ENCODE measurements at regions not wholly inside any gene's neighbourhood (a gene's known extent, or its start where the extent isn't known, plus 50 kb on each side); places are given as distances from the start of the nearest gene placed in this dataset.

GRCh38 chr1:80533775-80534334 lies 1266.9 kb upstream of the ADGRL2 start:
- TF ChIP-seq CTCF (IDR thresholded peaks at IDR 0.05) = no peak
- TF ChIP-seq POLR2A (IDR thresholded peaks at IDR 0.05) = no peak

Data from breast epithelium (tissue), 3 donors.